B cell (primary cell): ENCODE measurements at regions not wholly inside any gene's neighbourhood (a gene's known extent, or its start where the extent isn't known, plus 50 kb on each side); places are given as distances from the start of the nearest gene placed in this dataset.

ENCODE experiments used
- ATAC-seq: fragments of 200-7000 bp; cut with Tn5 transposase; one replicate; pipeline ENCODE4 v1.10.0; 2021; ENCODE audit warnings: low read depth, mild to moderate bottlenecking, moderate number of reproducible peaks, moderate library complexity
- CTCF ChIA-PET: fragments of 350-600 bp; sonication (Branson Sonifier 250); formaldehyde crosslinking; loops from one replicate; lab custom pipeline; 2021; ENCODE audit warnings: antibody characterized with exemption, inconsistent platforms; lab: Charles Lee
- POLR2A ChIA-PET: fragments of 350-600 bp; sonication (Branson Sonifier 250); formaldehyde crosslinking; loops from one replicate; lab custom pipeline; 2021; ENCODE audit warnings: antibody characterized with exemption; lab: Charles Lee
- DNase-seq: peaks from one replicate; pipeline ENCODE4 v3.0.0; 2013
- H2AFZ ChIP-seq: 2 replicates; pipeline ENCODE4 v1.6.1; 2012; ENCODE audit warnings: mild to moderate bottlenecking, low read depth, low read length; ENCODE audit not compliant: insufficient read depth, poor library complexity, severe bottlenecking
- H3K27ac ChIP-seq, 2 donors: 1 replicate in 1 of 2; 2 replicates in 1 of 2; pipeline ENCODE4 v1.5.1; 2012 to 2013; ENCODE audit warnings: low read length in 2 of 2, mild to moderate bottlenecking in 2 of 2, moderate library complexity in 1 of 2
- H3K27me3 ChIP-seq, 4 experiments: fragments of 200-600 bp in 1 of 4; sonication (generic) in 1 of 4; replicated peaks in 1 of 4; 1 replicate in 2 of 4; 2 replicates in 2 of 4; pipeline versions ENCODE4 v1.6.1 to v1.7.0; 2013 to 2016; ENCODE audit warnings: low read length in 3 of 4, mild to moderate bottlenecking in 2 of 4, mixed read lengths in 1 of 4, moderate library complexity in 1 of 4; ENCODE audit not compliant: insufficient read depth in 4 of 4, control insufficient read depth in 3 of 4; ENCODE audit errors: control extremely low read depth in 1 of 4
- H3K36me3 ChIP-seq, 2 experiments: replicated peaks in 1 of 2; 1 replicate in 1 of 2; 2 replicates in 1 of 2; pipeline versions ENCODE4 v1.6.1 to v1.7.1; 2013; ENCODE audit warnings: low read length in 1 of 2; ENCODE audit not compliant: insufficient read depth in 2 of 2, control insufficient read depth in 1 of 2; ENCODE audit errors: control extremely low read depth in 1 of 2, extremely low read depth in 1 of 2
- H3K4me1 ChIP-seq, 2 donors: fragments of 200-600 bp in 1 of 2; sonication (generic) in 1 of 2; 1 replicate in 1 of 2; 2 replicates in 1 of 2; pipeline versions ENCODE4 v1.5.1 to v1.6.1; 2013 to 2017; ENCODE audit warnings: low read length in 2 of 2; ENCODE audit not compliant: control insufficient read depth in 2 of 2, insufficient read depth in 2 of 2
- H3K4me2 ChIP-seq: replicated peaks from 2 replicates; pipeline ENCODE3; 2012; ENCODE audit warnings: mild to moderate bottlenecking, low read depth, low read length; ENCODE audit not compliant: poor library complexity, severe bottlenecking
- H3K4me3 ChIP-seq, 5 experiments: fragments of 200-600 bp in 1 of 5; sonication (generic) in 1 of 5; 1 replicate in 3 of 5; 2 replicates in 2 of 5; pipeline versions ENCODE4 v1.5.1 to v1.7.0; 2011 to 2016; ENCODE audit warnings: low read length in 4 of 5, mild to moderate bottlenecking in 4 of 5, low read depth in 2 of 5, control low read depth in 1 of 5, moderate library complexity in 1 of 5; ENCODE audit not compliant: insufficient read depth in 1 of 5; ENCODE audit errors: control extremely low read depth in 1 of 5, extremely low read depth in 1 of 5
- H3K79me2 ChIP-seq: fragments of 200-600 bp; sonication (generic); one replicate; pipeline ENCODE4 v1.6.0; 2016; ENCODE audit warnings: low read length; ENCODE audit not compliant: control insufficient read depth, insufficient read depth
- H3K9ac ChIP-seq: fragments of 200-600 bp; sonication (generic); 2 replicates; pipeline ENCODE4 v1.6.1; 2017; ENCODE audit warnings: mild to moderate bottlenecking, low read length, moderate library complexity
- H3K9me3 ChIP-seq, 3 donors: one replicate each; pipeline versions ENCODE4 v1.6.1 to v1.7.1; 2013; ENCODE audit warnings: low read length in 2 of 3; ENCODE audit not compliant: control insufficient read depth in 2 of 3, insufficient read depth in 1 of 3; ENCODE audit errors: control extremely low read depth in 1 of 3
- H4K20me1 ChIP-seq: 2 replicates; pipeline ENCODE4 v1.6.0; 2012; ENCODE audit warnings: mild to moderate bottlenecking, low read length; ENCODE audit not compliant: insufficient read depth, control insufficient read depth, poor library complexity, severe bottlenecking
- H3K27ac Mint-ChIP-seq: one replicate; pipeline ENCODE4 v1.8.0; 2021; ENCODE audit warnings: mixed read lengths
- H3K27me3 Mint-ChIP-seq: one replicate; pipeline ENCODE4 v1.8.0; 2021; ENCODE audit warnings: mixed read lengths
- H3K4me1 Mint-ChIP-seq: one replicate; pipeline ENCODE4 v1.8.0; 2021; ENCODE audit warnings: mixed read lengths
- H3K4me3 Mint-ChIP-seq: one replicate; pipeline ENCODE4 v1.8.0; 2021; ENCODE audit warnings: mixed read lengths
- H3K9me3 Mint-ChIP-seq: one replicate; pipeline ENCODE4 v1.8.0; 2022; ENCODE audit warnings: mixed read lengths; ENCODE audit not compliant: insufficient read depth
- EZH2 ChIP-seq: IDR thresholded peaks from 2 replicates; pipeline ENCODE4 v1.6.1; 2012; ENCODE audit warnings: borderline replicate concordance, low read depth, mild to moderate bottlenecking, moderate library complexity, low read length; ENCODE audit not compliant: insufficient read depth, poor library complexity, severe bottlenecking
- WGBS: methylation state at CpG from one replicate; pipeline ENCODE4 v1.1.5; 2013; ENCODE audit warnings: missing lambda C conversion rate; ENCODE audit not compliant: insufficient coverage; 5-methylcytosine and 5-hydroxymethylcytosine counted together
- intact Hi-C: fragments of 100-400 bp; cut with micrococcal nuclease; formaldehyde crosslinking; loops from one replicate; pipeline ENCODE4 v1.10.0; 2022
- TF ChIP-seq, protein P1 (sequence below): fragments of 200-600 bp; IDR thresholded peaks from one replicate; pipeline ENCODE4 v1.8.0; 2022; ENCODE audit warnings: antibody characterized with exemption, mild to moderate bottlenecking

DNA sequence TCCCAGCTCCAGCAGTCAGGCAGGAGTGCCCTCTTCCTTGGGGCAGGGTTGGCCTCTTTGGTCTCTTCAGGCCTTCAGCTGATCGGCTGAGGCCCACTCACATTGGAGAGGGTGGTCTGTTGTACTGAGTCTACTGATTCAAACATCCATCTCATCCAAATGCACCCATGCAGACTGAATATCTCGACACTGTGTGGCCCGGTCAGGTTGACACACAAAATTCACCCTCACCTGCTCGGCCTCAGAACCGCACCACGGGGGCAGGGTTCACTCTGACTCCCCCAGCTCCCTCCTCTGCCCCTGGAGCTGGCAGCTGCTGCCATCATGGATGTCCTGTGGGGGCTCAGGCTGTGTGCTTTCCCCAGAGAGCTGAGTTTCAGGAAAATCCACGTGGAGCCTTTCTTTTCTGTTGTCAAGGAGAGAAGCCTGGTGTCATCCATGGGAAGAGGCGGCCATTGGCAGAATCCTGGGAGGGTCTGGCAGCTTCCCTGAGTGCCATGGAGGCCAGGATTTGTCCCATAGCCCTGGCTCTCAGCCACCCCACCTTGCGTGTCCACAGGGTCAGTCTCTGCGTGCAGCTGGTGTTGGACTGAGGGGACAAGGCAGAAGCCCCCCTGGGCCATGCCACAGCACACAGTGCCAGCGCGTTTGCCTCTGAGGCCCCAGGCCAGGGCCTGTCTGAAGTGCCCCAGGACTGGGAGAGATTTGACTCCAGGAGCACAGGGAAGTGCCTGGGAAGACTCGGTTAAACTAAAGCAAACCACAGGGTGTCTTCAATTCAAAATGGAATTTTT, 114.1 kb downstream of the ERMARD start:
- ATAC-seq (no peak), DNase-seq (no peak)
- no peaks in the 10 kb centered on the region for H4K20me1 ChIP-seq
- ChIA-PET CTCF (no interaction called here), POLR2A (no interaction called here)
- H2AFZ ChIP-seq: no peak overlapping the region
- Mint-ChIP-seq H3K4me1 (no peaks in the 10 kb centered on the region), H3K27me3 (peaks cover 6% of the 10 kb centered on the region), H3K9me3 (no peaks in the 10 kb centered on the region), H3K4me3 (no peak overlapping the region), H3K27ac (no peak overlapping the region)
- 89% methylated on average over 12 of the region's 13 CpGs for WGBS
- no peak for TF ChIP-seq EZH2
- TF ChIP-seq, protein P1, sequence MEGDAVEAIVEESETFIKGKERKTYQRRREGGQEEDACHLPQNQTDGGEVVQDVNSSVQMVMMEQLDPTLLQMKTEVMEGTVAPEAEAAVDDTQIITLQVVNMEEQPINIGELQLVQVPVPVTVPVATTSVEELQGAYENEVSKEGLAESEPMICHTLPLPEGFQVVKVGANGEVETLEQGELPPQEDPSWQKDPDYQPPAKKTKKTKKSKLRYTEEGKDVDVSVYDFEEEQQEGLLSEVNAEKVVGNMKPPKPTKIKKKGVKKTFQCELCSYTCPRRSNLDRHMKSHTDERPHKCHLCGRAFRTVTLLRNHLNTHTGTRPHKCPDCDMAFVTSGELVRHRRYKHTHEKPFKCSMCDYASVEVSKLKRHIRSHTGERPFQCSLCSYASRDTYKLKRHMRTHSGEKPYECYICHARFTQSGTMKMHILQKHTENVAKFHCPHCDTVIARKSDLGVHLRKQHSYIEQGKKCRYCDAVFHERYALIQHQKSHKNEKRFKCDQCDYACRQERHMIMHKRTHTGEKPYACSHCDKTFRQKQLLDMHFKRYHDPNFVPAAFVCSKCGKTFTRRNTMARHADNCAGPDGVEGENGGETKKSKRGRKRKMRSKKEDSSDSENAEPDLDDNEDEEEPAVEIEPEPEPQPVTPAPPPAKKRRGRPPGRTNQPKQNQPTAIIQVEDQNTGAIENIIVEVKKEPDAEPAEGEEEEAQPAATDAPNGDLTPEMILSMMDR: no peak
- peaks cover 0 to 15% of the 10 kb centered on the region in 2 donors for H3K4me1 ChIP-seq
- no peak overlapping the region for H3K4me2 ChIP-seq
- no peak overlapping the region for H3K27ac ChIP-seq
- peaks cover 0 to 3% (median 0%) of the 10 kb centered on the region in 3 donors for H3K9me3 ChIP-seq
- no peak overlapping the region for H3K4me3 ChIP-seq
- no peaks in the 10 kb centered on the region for H3K79me2 ChIP-seq
- intact Hi-C loops: no loop called here
- no peak overlapping the region for H3K9ac ChIP-seq
- H3K27me3 ChIP-seq: no peaks in the 10 kb centered on the region
- H3K36me3 ChIP-seq: no peaks in the 10 kb centered on the region

DNA sequence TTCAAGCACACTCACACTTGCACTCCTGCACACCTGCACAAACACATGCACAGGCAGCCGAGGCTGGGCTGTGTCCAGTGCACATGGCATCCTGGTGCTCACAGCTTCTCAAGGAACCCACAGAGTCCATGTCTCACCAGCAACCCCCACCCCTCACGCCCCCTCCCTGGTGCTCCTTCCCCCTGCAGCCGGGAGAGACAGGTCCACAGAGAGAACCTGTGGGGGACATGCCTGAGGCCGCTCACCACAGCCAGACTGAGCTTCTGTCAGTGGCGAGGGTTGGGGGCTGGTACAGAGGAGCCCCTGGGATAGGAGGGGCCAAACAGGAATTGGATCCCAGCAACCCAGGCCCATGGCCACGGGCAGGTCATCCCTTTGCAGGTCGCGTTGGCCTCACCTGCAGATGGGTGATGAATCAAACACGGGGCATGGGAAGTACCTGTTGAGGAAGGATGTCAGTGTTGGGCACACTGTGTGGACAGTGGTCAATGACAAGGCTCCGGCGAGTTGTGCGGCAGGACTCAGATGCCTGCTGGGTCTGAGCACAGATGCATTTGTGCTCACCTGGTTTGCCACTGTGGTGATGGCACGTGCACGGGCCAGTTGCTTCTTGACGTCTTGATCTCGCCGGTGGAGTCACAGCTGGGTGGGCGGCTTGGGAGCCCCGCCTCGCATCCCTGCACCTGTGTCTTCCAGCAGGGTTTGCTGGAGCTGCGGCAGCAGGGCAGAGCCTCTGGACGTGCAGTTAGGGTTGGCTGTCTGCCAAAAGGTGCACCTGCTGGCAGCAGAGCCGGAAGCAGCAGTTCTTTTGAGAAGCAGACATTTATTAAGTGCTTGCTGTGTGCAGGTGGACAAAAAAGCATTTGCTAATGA, 113.0 kb downstream of the ERMARD start:
- ChIA-PET POLR2A (no interaction called here), CTCF (no interaction called here)
- Mint-ChIP-seq H3K27ac (no peak overlapping the region), H3K27me3 (peaks cover 6% of the 10 kb centered on the region), H3K4me1 (no peaks in the 10 kb centered on the region), H3K9me3 (no peaks in the 10 kb centered on the region), H3K4me3 (no peak overlapping the region)
- no peak overlapping the region for H3K27ac ChIP-seq
- WGBS: 53% methylated on average over 22 of the region's 23 CpGs
- intact Hi-C loops: no loop called here
- H3K9ac ChIP-seq: no peak overlapping the region
- TF ChIP-seq, protein P1: no peak
- no peak for TF ChIP-seq EZH2
- ATAC-seq: no peak
- H3K4me2 ChIP-seq: no peak overlapping the region
- H3K79me2 ChIP-seq: no peaks in the 10 kb centered on the region
- DNase-seq: peak; percentile 47
- no peak overlapping the region for H2AFZ ChIP-seq
- no peaks in the 10 kb centered on the region for H3K27me3 ChIP-seq
- H3K4me1 ChIP-seq: peaks cover 0 to 15% of the 10 kb centered on the region in 2 donors
- no peaks in the 10 kb centered on the region for H3K36me3 ChIP-seq
- H3K4me3 ChIP-seq: no peak overlapping the region
- H4K20me1 ChIP-seq: no peaks in the 10 kb centered on the region
- peaks cover 0 to 3% (median 0%) of the 10 kb centered on the region in 3 donors for H3K9me3 ChIP-seq
